HepG2 (cell line): ENCODE measurements at regions not wholly inside any gene's neighbourhood (a gene's known extent, or its start where the extent isn't known, plus 50 kb on each side); places are given as distances from the start of the nearest gene placed in this dataset.

Experiments
- ATAC-seq: fragments of 200-7000 bp; cut with Tn5 transposase; 3 replicates; pipeline ENCODE4 v1.9.1; 2020; ENCODE audit warnings: mild to moderate bottlenecking, moderate library complexity
- BruUV-seq: library from RNA; stranded (reverse); fragments of 400-500 nt; replicated peaks from 2 replicates; lab custom pipeline; 2021; lab: Mats Ljungman, UMichigan
- CTCF ChIA-PET: fragments of 300-600 bp; formaldehyde crosslinking; extraction: SDS; loops from one replicate; lab custom pipeline; 2021; ENCODE audit warnings: low total read pairs, inconsistent platforms, low intra/inter-chr PET ratio; lab: Yijun Ruan, JAX
- POLR2A ChIA-PET: fragments of 350-600 bp; sonication (Branson Sonifier 250); formaldehyde crosslinking; loops from one replicate; lab custom pipeline; 2020; ENCODE audit warnings: antibody characterized with exemption, inconsistent platforms; lab: Yijun Ruan, JAX
- DNase-seq: peaks from one replicate; pipeline ENCODE4 v3.0.0-alpha.2; 2015; ENCODE audit warnings: low spot score
- FAIRE-seq: peaks from 3 replicates; lab custom pipeline; 2011; peaks lifted over from hg19 to GRCh38; lab: Jason Lieb, UNC
- H2AFZ ChIP-seq: one replicate; pipeline ENCODE4 v1.6.1; 2011; ENCODE audit warnings: low read length, inconsistent platforms
- H3K27ac ChIP-seq: fragments of 300-600 bp; 3 replicates; pipeline ENCODE4 v1.8.0; 2011; ENCODE audit warnings: mixed run types, mild to moderate bottlenecking, mixed read lengths, low read length, inconsistent platforms; ENCODE audit not compliant: insufficient read depth; ENCODE audit errors: extremely low read length
- H3K27me3 ChIP-seq, 2 experiments: fragments of 200-600 bp in 1 of 2; 2 replicates in 1 of 2; 3 replicates in 1 of 2; pipeline versions ENCODE4 v1.6.0 to v1.8.0; 2011; ENCODE audit warnings: low read length in 2 of 2, mild to moderate bottlenecking in 2 of 2, moderate library complexity in 2 of 2, inconsistent platforms in 1 of 2; ENCODE audit not compliant: insufficient read depth in 2 of 2, control insufficient read depth in 1 of 2
- H3K36me3 ChIP-seq, 2 experiments: fragments of 200-600 bp in 1 of 2; replicated peaks in 1 of 2; 2 replicates in 1 of 2; 3 replicates in 1 of 2; pipeline versions ENCODE4 v1.5.1 to v1.8.0; 2011; ENCODE audit warnings: low read length in 2 of 2, inconsistent platforms in 1 of 2; ENCODE audit not compliant: insufficient read depth in 2 of 2, control insufficient read depth in 1 of 2
- H3K4me1 ChIP-seq: 2 replicates; pipeline ENCODE4 v1.5.1; 2012; ENCODE audit warnings: low read length, inconsistent platforms; ENCODE audit not compliant: insufficient read depth
- H3K4me2 ChIP-seq: 2 replicates; pipeline ENCODE4 v1.6.0; 2011; ENCODE audit warnings: low read depth, low read length, inconsistent platforms
- H3K4me3 ChIP-seq, 3 experiments: fragments of 200-600 bp in 1 of 3; sonication (generic), shearing (Covaris generic) in 1 of 3; replicated peaks in 1 of 3; 2 replicates each; pipeline ENCODE4 v1.5.1; 2011 to 2016; ENCODE audit warnings: low read length in 3 of 3, inconsistent platforms in 2 of 3, low read depth in 2 of 3, mild to moderate bottlenecking in 2 of 3, control low read depth in 1 of 3, mixed read lengths in 1 of 3; ENCODE audit not compliant: insufficient read depth in 1 of 3
- H3K79me2 ChIP-seq: one replicate; pipeline ENCODE4 v1.6.1; 2011; ENCODE audit warnings: low read length, inconsistent platforms; ENCODE audit not compliant: insufficient read depth
- H3K9ac ChIP-seq: 2 replicates; pipeline ENCODE4 v1.6.0; 2011; ENCODE audit warnings: mild to moderate bottlenecking, low read depth, low read length, inconsistent platforms; ENCODE audit not compliant: insufficient read depth
- H3K9me3 ChIP-seq: 2 replicates; pipeline ENCODE4 v1.5.1; 2012; ENCODE audit warnings: mild to moderate bottlenecking, low read length
- H4K20me1 ChIP-seq: 2 replicates; pipeline ENCODE4 v1.6.0; 2011; ENCODE audit warnings: inconsistent platforms, mild to moderate bottlenecking, low read length, moderate library complexity; ENCODE audit not compliant: insufficient read depth
- CBX2 ChIP-seq, 2 experiments: fragments of 200-600 bp in 1 of 2; sonication (generic); formaldehyde crosslinking in 1 of 2; IDR thresholded peaks; 2 replicates each; pipeline versions ENCODE4 v1.7.0 to v1.8.1; 2018 to 2022; ENCODE audit warnings: low read depth in 2 of 2, low read length in 1 of 2, mild to moderate bottlenecking in 1 of 2, missing genetic modification reagents in 1 of 2
- NKX3-1 ChIP-seq: sonication (generic); formaldehyde crosslinking; IDR thresholded peaks from 2 replicates; pipeline ENCODE4 v1.5.0; 2020; ENCODE audit warnings: missing genetic modification reagents
- PLRG1 ChIP-seq: fragments of 450-650 bp; conservative IDR thresholded peaks from 2 replicates; pipeline ENCODE4 v1.6.1; 2016
- RAD21 ChIP-seq: fragments of 450-650 bp; formaldehyde crosslinking; IDR thresholded peaks from 2 replicates; pipeline ENCODE4 v1.5.0; 2020; ENCODE audit warnings: mild to moderate bottlenecking
- SNRNP70 ChIP-seq: fragments of 200-400 bp; formaldehyde crosslinking; IDR thresholded peaks from 2 replicates; pipeline ENCODE4 v1.6.1; 2017; ENCODE audit warnings: mild to moderate bottlenecking, low read depth, low read length, moderate library complexity
- YEATS4 ChIP-seq: sonication (generic); formaldehyde crosslinking; IDR thresholded peaks from 2 replicates; pipeline ENCODE4 v1.4.0; 2020; ENCODE audit warnings: missing genetic modification reagents, borderline replicate concordance
- ZFX ChIP-seq: sonication (generic); formaldehyde crosslinking; IDR thresholded peaks from 2 replicates; pipeline ENCODE4 v1.4.0; 2020; ENCODE audit warnings: mild to moderate bottlenecking, low read depth, missing genetic modification reagents, moderate library complexity
- ZFY ChIP-seq: sonication (generic); formaldehyde crosslinking; IDR thresholded peaks from 2 replicates; pipeline ENCODE4 v1.4.0; 2020; ENCODE audit warnings: missing genetic modification reagents
- ZKSCAN1 ChIP-seq: fragments of 150-350 bp; IDR thresholded peaks from 2 replicates; pipeline ENCODE4 v1.6.1; 2014; ENCODE audit warnings: low read length
- ZMAT3 ChIP-seq: sonication (generic); formaldehyde crosslinking; conservative IDR thresholded peaks from 2 replicates; pipeline ENCODE4 v1.7.0; 2021; ENCODE audit warnings: missing genetic modification reagents
- ZNF224 ChIP-seq: sonication (generic); formaldehyde crosslinking; IDR thresholded peaks from 2 replicates; pipeline ENCODE4 v1.5.0; 2020; ENCODE audit warnings: mild to moderate bottlenecking, missing genetic modification reagents
- WGBS: methylation state at CpG from one replicate; pipeline ENCODE4 v1.1.6; 2017; ENCODE audit warnings: low lambda C conversion rate; 5-methylcytosine and 5-hydroxymethylcytosine counted together
- in situ Hi-C: cut with HindIII; loops from 2 replicates; pipeline ENCODE4 v1.10.0; 2017; ENCODE audit warnings: low pct_unique_long_range_greater_than_20kb; ENCODE audit not compliant: extremely low pct_ligation_motif_present
- intact Hi-C: fragments of 100-400 bp; cut with micrococcal nuclease; formaldehyde crosslinking; loops from one replicate; pipeline ENCODE4 v1.10.0; 2022; ENCODE audit not compliant: unreplicated experiment

- no TSS peak for BruUV-seq
- no peak overlapping the region for H3K4me2 ChIP-seq
- WGBS, result 42% methylated on average over 3 of the region's 3 CpGs
- H3K79me2 ChIP-seq, result no peaks in the 10 kb centered on the region
- H3K9me3 ChIP-seq, result no peaks in the 10 kb centered on the region
- H3K27ac ChIP-seq, result no peak overlapping the region
- ChIA-PET CTCF (no interaction called here), POLR2A (no interaction called here)
- intact Hi-C loops (no loop called here), in situ Hi-C loops (no loop called here)
- ATAC-seq, result no peak
- no peak for DNase-seq
- H3K9ac ChIP-seq, result no peak overlapping the region
- no peak for FAIRE-seq
- H3K27me3 ChIP-seq, result no peaks in the 10 kb centered on the region; a peak in 1 of 5 replicates
- no peak overlapping the region for H2AFZ ChIP-seq
- H4K20me1 ChIP-seq, result no peaks in the 10 kb centered on the region
- TF ChIP-seq PLRG1, result no peak
- TF ChIP-seq ZFY (CRISPR knock-in tag), result no peak
- no peak for TF ChIP-seq ZFX (CRISPR knock-in tag)
- TF ChIP-seq RAD21 (CRISPR knock-in tag), result no peak
- TF ChIP-seq ZNF224, result no peak
- TF ChIP-seq ZMAT3 (CRISPR knock-in tag), result no peak
- no peak for TF ChIP-seq CBX2 (IDR thresholded peaks at IDR 0.05; ENCODE audit: low read depth, low read length)
- TF ChIP-seq CBX2 (CRISPR knock-in tag; IDR thresholded peaks at IDR 0.05; ENCODE audit: low read depth), result no peak
- no peak for TF ChIP-seq SNRNP70
- no peak for TF ChIP-seq ZKSCAN1
- no peak for TF ChIP-seq YEATS4 (CRISPR knock-in tag)
- no peak for TF ChIP-seq NKX3-1 (CRISPR knock-in tag)
- H3K4me1 ChIP-seq, result no peaks in the 10 kb centered on the region
- no peaks in the 10 kb centered on the region for H3K36me3 ChIP-seq
- H3K4me3 ChIP-seq, result no peak overlapping the region
These were observed 216.8 kb upstream of the TANK start for GRCh38 chr2:160943414-160943813.
